ENCODE measurements at regions not wholly inside any gene's neighbourhood (a gene's known extent, or its start where the extent isn't known, plus 50 kb on each side); places are given as distances from the start of the nearest gene placed in this dataset.

DNA sequence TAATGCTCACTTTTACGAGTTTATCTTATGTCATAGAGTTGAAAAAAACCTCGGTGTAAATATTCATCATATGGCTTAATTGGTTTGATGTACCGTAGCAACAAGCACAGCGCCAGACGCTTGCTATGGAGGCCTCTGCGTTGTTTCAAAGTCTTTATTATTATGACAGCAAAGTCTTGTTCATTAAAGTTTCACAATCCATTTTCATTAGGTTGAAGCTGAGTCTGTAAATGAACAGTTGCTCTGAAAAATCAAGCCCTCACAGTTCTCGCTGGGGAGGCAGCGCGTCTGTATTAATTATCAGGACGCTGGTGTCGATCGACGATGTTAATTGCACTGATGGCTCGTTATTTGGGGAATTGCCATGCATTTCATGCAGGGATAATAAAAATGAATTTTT, 185.6 kb downstream of the INSC start:
- no peak for DNase-seq (ENCODE audit: low spot score)
- Histone ChIP-seq H3K4me1 (replicated peaks) (no peaks in the 10 kb centered on the region), H3K27me3 (replicated peaks; ENCODE audit: insufficient read depth) (no peaks in the 10 kb centered on the region), H3K4me3 (no peak overlapping the region), H3K27ac (no peak overlapping the region), H3K36me3 (no peaks in the 10 kb centered on the region), H3K9me3 (no peaks in the 10 kb centered on the region)
- TF ChIP-seq POLR2A (IDR thresholded peaks at IDR 0.05), result no peak
- 84% methylated on average over 14 of the region's 14 CpGs for WGBS
- intact Hi-C loops (cut with DNase I), result no loop called here

DNA sequence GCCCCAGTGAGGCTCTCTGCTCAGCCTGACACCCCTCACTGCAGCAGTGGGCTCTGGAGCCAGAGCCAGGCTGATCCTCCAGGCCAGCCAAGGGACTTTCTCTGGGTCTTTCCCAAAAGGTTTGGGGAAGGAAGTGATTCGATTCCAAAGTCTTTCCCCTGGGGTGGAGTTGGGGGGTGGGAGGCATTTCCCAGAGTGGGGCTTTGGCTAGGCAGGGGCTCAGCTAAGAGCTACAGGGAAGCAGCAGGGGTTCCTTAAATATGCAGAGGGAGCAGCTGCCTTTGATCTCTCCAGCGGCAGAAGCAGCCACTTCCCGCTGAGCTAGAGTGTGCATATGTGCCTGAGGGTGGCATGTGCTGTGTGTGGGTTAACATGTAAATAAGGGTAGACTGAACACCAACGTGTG, 192.9 kb downstream of the INSC start:
- Histone ChIP-seq H3K9me3 (no peaks in the 10 kb centered on the region), H3K4me1 (replicated peaks) (no peaks in the 10 kb centered on the region), H3K27me3 (replicated peaks; ENCODE audit: insufficient read depth) (no peaks in the 10 kb centered on the region), H3K36me3 (no peaks in the 10 kb centered on the region), H3K4me3 (no peak overlapping the region), H3K27ac (no peak overlapping the region)
- intact Hi-C loops (cut with DNase I), result no loop called here
- TF ChIP-seq, protein P1, sequence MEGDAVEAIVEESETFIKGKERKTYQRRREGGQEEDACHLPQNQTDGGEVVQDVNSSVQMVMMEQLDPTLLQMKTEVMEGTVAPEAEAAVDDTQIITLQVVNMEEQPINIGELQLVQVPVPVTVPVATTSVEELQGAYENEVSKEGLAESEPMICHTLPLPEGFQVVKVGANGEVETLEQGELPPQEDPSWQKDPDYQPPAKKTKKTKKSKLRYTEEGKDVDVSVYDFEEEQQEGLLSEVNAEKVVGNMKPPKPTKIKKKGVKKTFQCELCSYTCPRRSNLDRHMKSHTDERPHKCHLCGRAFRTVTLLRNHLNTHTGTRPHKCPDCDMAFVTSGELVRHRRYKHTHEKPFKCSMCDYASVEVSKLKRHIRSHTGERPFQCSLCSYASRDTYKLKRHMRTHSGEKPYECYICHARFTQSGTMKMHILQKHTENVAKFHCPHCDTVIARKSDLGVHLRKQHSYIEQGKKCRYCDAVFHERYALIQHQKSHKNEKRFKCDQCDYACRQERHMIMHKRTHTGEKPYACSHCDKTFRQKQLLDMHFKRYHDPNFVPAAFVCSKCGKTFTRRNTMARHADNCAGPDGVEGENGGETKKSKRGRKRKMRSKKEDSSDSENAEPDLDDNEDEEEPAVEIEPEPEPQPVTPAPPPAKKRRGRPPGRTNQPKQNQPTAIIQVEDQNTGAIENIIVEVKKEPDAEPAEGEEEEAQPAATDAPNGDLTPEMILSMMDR (IDR thresholded peaks at IDR 0.05), result no peak
- no peak for TF ChIP-seq POLR2A (IDR thresholded peaks at IDR 0.05)
- no peak for DNase-seq (ENCODE audit: low spot score)
- 24% methylated on average over 4 of the region's 4 CpGs for WGBS

- Histone ChIP-seq H3K36me3 (no peaks in the 10 kb centered on the region), H3K27ac (no peak overlapping the region), H3K4me3 (no peak overlapping the region), H3K9me3 (no peaks in the 10 kb centered on the region), H3K27me3 (replicated peaks; ENCODE audit: insufficient read depth) (no peaks in the 10 kb centered on the region), H3K4me1 (replicated peaks) (no peaks in the 10 kb centered on the region)
- intact Hi-C loops (cut with DNase I), result no loop called here
- TF ChIP-seq POLR2A (IDR thresholded peaks at IDR 0.05) (no peak), POLR2AphosphoS5 (IDR thresholded peaks at IDR 0.05) (no peak)
- TF ChIP-seq, protein P1 (IDR thresholded peaks at IDR 0.05), result no peak
- DNase-seq (ENCODE audit: low spot score), result no peak
- WGBS, result 66% methylated on average over 2 of the region's 2 CpGs
Measured at GRCh38 chr11:15308840-15309239, 194.1 kb downstream of the INSC start.

DNA sequence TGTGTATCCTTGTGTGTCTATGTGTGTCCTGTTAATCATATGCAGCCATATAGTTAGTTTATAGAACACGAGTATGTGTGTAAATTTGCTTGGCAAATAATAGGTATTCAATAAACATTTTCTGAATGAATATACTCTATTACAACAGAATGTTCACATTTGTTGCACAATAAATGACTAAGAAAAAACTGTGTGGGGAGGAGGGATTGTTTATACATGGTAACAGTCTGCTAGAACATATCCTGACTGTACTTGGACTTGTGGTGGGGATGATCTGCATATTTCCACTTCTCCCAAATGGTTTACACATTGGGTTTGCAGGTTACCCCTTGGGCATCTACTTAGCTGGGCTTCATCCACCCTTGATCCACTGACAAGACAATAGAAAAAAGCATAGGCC, 194.6 kb downstream of the INSC start:
- H3K4me3 ChIP-seq, result no peak overlapping the region
- H3K4me1 ChIP-seq (replicated peaks), result no peaks in the 10 kb centered on the region
- no peak for DNase-seq (ENCODE audit: low spot score)
- H3K27me3 ChIP-seq (replicated peaks; ENCODE audit: insufficient read depth), result no peaks in the 10 kb centered on the region
- 52% methylated on average over 1 of the region's 1 CpG for WGBS
- no peaks in the 10 kb centered on the region for H3K36me3 ChIP-seq
- no peaks in the 10 kb centered on the region for H3K9me3 ChIP-seq
- H3K27ac ChIP-seq, result no peak overlapping the region
- intact Hi-C loops (cut with DNase I), result no loop called here
- TF ChIP-seq POLR2A (IDR thresholded peaks at IDR 0.05) (no peak), POLR2AphosphoS5 (IDR thresholded peaks at IDR 0.05) (no peak)
- TF ChIP-seq, protein P1 (IDR thresholded peaks at IDR 0.05), result no peak

- Histone ChIP-seq H3K4me1 (replicated peaks) (no peaks in the 10 kb centered on the region), H3K9me3 (no peaks in the 10 kb centered on the region), H3K4me3 (no peak overlapping the region), H3K36me3 (no peaks in the 10 kb centered on the region), H3K27me3 (replicated peaks; ENCODE audit: insufficient read depth) (no peaks in the 10 kb centered on the region), H3K27ac (peak overlapping the region in 1 of 2 donors; percentile 39)
- WGBS, result 48% methylated on average over 2 of the region's 2 CpGs
- DNase-seq (ENCODE audit: low spot score), result peak; percentile 31
- TF ChIP-seq, protein P1 (IDR thresholded peaks at IDR 0.05), result no peak
- TF ChIP-seq POLR2A (IDR thresholded peaks at IDR 0.05) (no peak), POLR2AphosphoS5 (IDR thresholded peaks at IDR 0.05) (peak; percentile 76)
- intact Hi-C loops (cut with DNase I), result no loop called here
Measured at GRCh38 chr11:15313862-15314261, 199.1 kb downstream of the INSC start.
